Upper lobe of right lung (tissue), 1 donor: ENCODE measurements at regions not wholly inside any gene's neighbourhood (a gene's known extent, or its start where the extent isn't known, plus 50 kb on each side); places are given as distances from the start of the nearest gene placed in this dataset.

Experiments used
- ATAC-seq: fragments of 200-7000 bp; cut with Tn5 transposase; one replicate; pipeline ENCODE4 v1.9.1; 2020; ENCODE audit warnings: mild to moderate bottlenecking, moderate library complexity
- DNase-seq: peaks from one replicate; pipeline ENCODE4 v3.0.0-alpha.2; 2020
- H3K27ac ChIP-seq: fragments of 200-600 bp; one replicate; pipeline ENCODE4 v1.8.0; 2022
- H3K27me3 ChIP-seq: fragments of 200-600 bp; one replicate; pipeline ENCODE4 v1.8.0; 2022; ENCODE audit warnings: mild to moderate bottlenecking
- H3K36me3 ChIP-seq: fragments of 200-600 bp; one replicate; pipeline ENCODE4 v1.8.0; 2022
- H3K4me1 ChIP-seq: fragments of 200-600 bp; one replicate; pipeline ENCODE4 v1.8.0; 2022
- H3K4me3 ChIP-seq: fragments of 200-600 bp; one replicate; pipeline ENCODE4 v1.8.0; 2022; ENCODE audit warnings: mild to moderate bottlenecking
- H3K9me3 ChIP-seq: fragments of 200-600 bp; one replicate; pipeline ENCODE4 v1.8.0; 2022
- CTCF ChIP-seq: fragments of 200-600 bp; IDR thresholded peaks from one replicate; pipeline ENCODE4 v1.8.0; 2022; ENCODE audit warnings: antibody characterized with exemption
- intact Hi-C: fragments of 100-400 bp; cut with DNase I; formaldehyde crosslinking; loops from one replicate; pipeline ENCODE4 v1.11.0; 2022
- donor health status: DM: no; HTN: yes; CAD: no; lungs with severe emphysema.

GRCh38 chr22:48702573-48703264, 1125.0 kb downstream of the BRD1 start:
- peak; percentile 78 for ATAC-seq
- Histone ChIP-seq H3K4me1 (no peaks in the 10 kb centered on the region), H3K27ac (no peak overlapping the region), H3K9me3 (no peaks in the 10 kb centered on the region), H3K36me3 (no peaks in the 10 kb centered on the region), H3K4me3 (no peak overlapping the region), H3K27me3 (no peaks in the 10 kb centered on the region)
- intact Hi-C loops, result no loop called here
- peak; percentile 81 for DNase-seq
- TF ChIP-seq CTCF, result no peak

- H3K27ac ChIP-seq, result no peak overlapping the region
- DNase-seq (no peak), ATAC-seq (no peak)
- H3K4me1 ChIP-seq, result no peaks in the 10 kb centered on the region
- H3K36me3 ChIP-seq, result no peaks in the 10 kb centered on the region
- H3K27me3 ChIP-seq, result no peaks in the 10 kb centered on the region
- no peaks in the 10 kb centered on the region for H3K9me3 ChIP-seq
- no peak for TF ChIP-seq CTCF
- intact Hi-C loops, result no loop called here
- H3K4me3 ChIP-seq, result no peak overlapping the region
Measured at GRCh38 chr22:48701296-48702030, 1126.2 kb downstream of the BRD1 start.

GRCh38 chr22:48700566-48701295, 1126.9 kb downstream of the BRD1 start:
- Histone ChIP-seq H3K27me3 (no peaks in the 10 kb centered on the region), H3K4me3 (no peak overlapping the region), H3K27ac (no peak overlapping the region), H3K4me1 (no peaks in the 10 kb centered on the region), H3K9me3 (no peaks in the 10 kb centered on the region), H3K36me3 (no peaks in the 10 kb centered on the region)
- ATAC-seq (no peak), DNase-seq (no peak)
- intact Hi-C loops, result no loop called here
- no peak for TF ChIP-seq CTCF

- no peak for DNase-seq
- intact Hi-C loops, result no loop called here
- no peak for TF ChIP-seq CTCF
Measured at GRCh38 chr22:48700180-48700565, 1127.5 kb downstream of the BRD1 start.

GRCh38 chr22:48699511-48699910, 1128.2 kb downstream of the BRD1 start:
- no peak for TF ChIP-seq CTCF
- no peaks in the 10 kb centered on the region for H3K9me3 ChIP-seq
- no peak for ATAC-seq
- no peak overlapping the region for H3K4me3 ChIP-seq
- no peak for DNase-seq
- no peaks in the 10 kb centered on the region for H3K27me3 ChIP-seq
- intact Hi-C loops, result no loop called here
- H3K27ac ChIP-seq, result no peak overlapping the region
- H3K36me3 ChIP-seq, result no peaks in the 10 kb centered on the region
- no peaks in the 10 kb centered on the region for H3K4me1 ChIP-seq

More at GRCh38 chr22:48700180-48700565, 1127.5 kb downstream of the BRD1 start:
- Histone ChIP-seq H3K27ac (no peak overlapping the region), H3K36me3 (no peaks in the 10 kb centered on the region), H3K4me1 (no peaks in the 10 kb centered on the region), H3K4me3 (no peak overlapping the region), H3K27me3 (no peaks in the 10 kb centered on the region), H3K9me3 (no peaks in the 10 kb centered on the region)
- ATAC-seq, result no peak
